Neutrophil (primary cell): ENCODE measurements at regions not wholly inside any gene's neighbourhood (a gene's known extent, or its start where the extent isn't known, plus 50 kb on each side); places are given as distances from the start of the nearest gene placed in this dataset.
"Not testable (repeated sequence)": the region's sequence is repeated elsewhere in the genome, so short reads cannot be mapped to it uniquely, and the experiment has no call there.

Experiments
- H3K27ac ChIP-seq: fragments of 200-600 bp; sonication (generic); 2 replicates; pipeline ENCODE4 v1.5.1; 2016; ENCODE audit warnings: mild to moderate bottlenecking, moderate library complexity
- H3K27me3 ChIP-seq: fragments of 200-600 bp; sonication (generic); 2 replicates; pipeline ENCODE4 v1.6.0; 2016; ENCODE audit warnings: mild to moderate bottlenecking
- H3K36me3 ChIP-seq: fragments of 200-600 bp; sonication (generic); 2 replicates; pipeline ENCODE4 v1.5.1; 2017
- H3K4me1 ChIP-seq, 2 experiments: fragments of 200-600 bp in 1 of 2; sonication (generic) in 1 of 2; 1 replicate in 1 of 2; 2 replicates in 1 of 2; pipeline versions ENCODE4 v1.5.1 to v1.6.1; 2013 to 2016; ENCODE audit warnings: low read depth in 1 of 2, low read length in 1 of 2, mild to moderate bottlenecking in 1 of 2, moderate library complexity in 1 of 2; ENCODE audit not compliant: control insufficient read depth in 1 of 2, insufficient read depth in 1 of 2
- H3K4me3 ChIP-seq, 2 experiments: fragments of 200-600 bp in 1 of 2; sonication (generic) in 1 of 2; 1 replicate in 1 of 2; 2 replicates in 1 of 2; pipeline ENCODE4 v1.5.1; 2013 to 2016; ENCODE audit warnings: low read depth in 1 of 2, low read length in 1 of 2, mild to moderate bottlenecking in 1 of 2, moderate library complexity in 1 of 2
- H3K9me3 ChIP-seq: fragments of 200-600 bp; sonication (generic); 2 replicates; pipeline ENCODE4 v1.5.1; 2016
- CTCF ChIP-seq: fragments of 200-600 bp; sonication (generic); IDR thresholded peaks from 2 replicates; pipeline ENCODE4 v1.5.1; 2016; ENCODE audit warnings: antibody characterized with exemption

- no peak overlapping the region for H3K27ac ChIP-seq
- no peaks in the 10 kb centered on the region for H3K9me3 ChIP-seq
- H3K27me3 ChIP-seq = peaks cover 7% of the 10 kb centered on the region
- no peaks in the 10 kb centered on the region for H3K36me3 ChIP-seq
- peaks cover 19 to 23% of the 10 kb centered on the region in 2 experiments for H3K4me1 ChIP-seq
- no peak for TF ChIP-seq CTCF
- H3K4me3 ChIP-seq = no peak overlapping the region
Observed at GRCh38 chr1:96562094-96562493, 159.5 kb upstream of the PTBP2 start.

- Histone ChIP-seq H3K27me3 (peaks cover 22% of the 10 kb centered on the region), H3K4me1 (peaks cover 23% of the 10 kb centered on the region in 2 experiments)
- not testable (repeated sequence) for H3K9me3 ChIP-seq
Observed at GRCh38 chr1:96564401-96564800, 157.2 kb upstream of the PTBP2 start.

GRCh38 chr1:96565546-96565945 lies 156.0 kb upstream of the PTBP2 start:
- no peak for TF ChIP-seq CTCF
- no peak overlapping the region for H3K27ac ChIP-seq
- no peaks in the 10 kb centered on the region for H3K36me3 ChIP-seq
- H3K4me3 ChIP-seq = no peak overlapping the region
- H3K9me3 ChIP-seq = no peaks in the 10 kb centered on the region
- peaks cover 33% of the 10 kb centered on the region for H3K27me3 ChIP-seq
- peaks cover 16 to 17% of the 10 kb centered on the region in 2 experiments for H3K4me1 ChIP-seq

More at GRCh38 chr1:96564401-96564800, 157.2 kb upstream of the PTBP2 start:
- H3K27ac ChIP-seq, H3K36me3 ChIP-seq, H3K4me3 ChIP-seq: not testable (repeated sequence)

- H3K27me3 ChIP-seq = peaks cover 37% of the 10 kb centered on the region
- H3K36me3 ChIP-seq = no peaks in the 10 kb centered on the region
- TF ChIP-seq CTCF = no peak
- no peak overlapping the region for H3K4me3 ChIP-seq
- H3K4me1 ChIP-seq = peaks cover 11 to 15% of the 10 kb centered on the region in 2 experiments
- H3K27ac ChIP-seq = no peak overlapping the region
- no peaks in the 10 kb centered on the region for H3K9me3 ChIP-seq
Observed at GRCh38 chr1:96568639-96569038, 152.9 kb upstream of the PTBP2 start.

- H3K4me1 ChIP-seq = peaks cover 11 to 15% of the 10 kb centered on the region in 2 experiments
- H3K27me3 ChIP-seq = peaks cover 37% of the 10 kb centered on the region
- no peak overlapping the region for H3K4me3 ChIP-seq
- TF ChIP-seq CTCF = no peak
- H3K9me3 ChIP-seq = no peaks in the 10 kb centered on the region
- H3K36me3 ChIP-seq = no peaks in the 10 kb centered on the region
- H3K27ac ChIP-seq = no peak overlapping the region
Observed at GRCh38 chr1:96569288-96569687, 152.3 kb upstream of the PTBP2 start.

GRCh38 chr1:96579636-96580035 lies 141.9 kb upstream of the PTBP2 start:
- Histone ChIP-seq H3K36me3 (no peaks in the 10 kb centered on the region), H3K9me3 (no peaks in the 10 kb centered on the region), H3K4me3 (no peak overlapping the region), H3K27me3 (peaks cover 56% of the 10 kb centered on the region), H3K27ac (no peak overlapping the region), H3K4me1 (no peaks in the 10 kb centered on the region)
- TF ChIP-seq CTCF = no peak
